ENCODE measurements at regions not wholly inside any gene's neighbourhood (a gene's known extent, or its start where the extent isn't known, plus 50 kb on each side); places are given as distances from the start of the nearest gene placed in this dataset.

DNA sequence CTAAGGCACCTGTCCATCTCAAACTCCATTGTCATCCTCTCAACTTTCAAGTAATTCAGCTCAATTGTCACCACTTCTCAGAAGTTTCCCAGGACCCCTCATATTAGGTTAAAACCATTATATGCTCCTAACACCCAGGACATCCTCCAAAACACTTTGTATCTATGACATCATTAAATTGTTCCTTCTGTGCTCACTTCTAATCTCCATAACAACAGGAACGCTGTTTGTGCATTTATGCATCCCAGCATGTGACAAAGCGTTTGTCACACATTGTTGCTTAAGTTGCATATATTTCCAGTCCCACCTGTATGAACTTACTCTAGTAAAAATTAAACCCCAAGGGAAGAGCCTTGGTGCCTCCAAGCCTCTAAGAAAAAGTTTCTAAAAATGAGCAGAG lies 133.9 kb downstream of the TBX5 start:
- peaks cover 0 to 7% (median 0%) of the 10 kb centered on the region in 4 donors for H3K27me3 ChIP-seq
- FAIRE-seq (no peak), DNase-seq (no peak), ATAC-seq (no peak)
- H3K36me3 ChIP-seq: no peaks in the 10 kb centered on the region
- H3K4me1 ChIP-seq: no peaks in the 10 kb centered on the region
- no peak overlapping the region for H3K4me3 ChIP-seq
- no peak overlapping the region for H3K27ac ChIP-seq
- WGBS, 2 donors: 24 to 29% methylated on average over 2 of the region's 2 CpGs
- intact Hi-C loops (cut with DNase I): no loop called here
- no peak for TF ChIP-seq CTCF (IDR thresholded peaks at IDR 0.05)
- H3K9me3 ChIP-seq: no peaks in the 10 kb centered on the region

- Histone ChIP-seq H3K9me3 (no peaks in the 10 kb centered on the region), H3K27ac (no peak overlapping the region), H3K36me3 (no peaks in the 10 kb centered on the region), H3K27me3 (peaks cover 0 to 7% (median 0%) of the 10 kb centered on the region in 4 donors), H3K4me1 (no peaks in the 10 kb centered on the region), H3K4me3 (no peak overlapping the region)
- no peak for TF ChIP-seq CTCF (IDR thresholded peaks at IDR 0.05)
- ATAC-seq: no peak
- FAIRE-seq: no peak
- intact Hi-C loops (cut with DNase I): no loop called here
- no peak for DNase-seq
- WGBS, 2 donors: 29 to 34% methylated on average over 2 of the region's 2 CpGs
These were observed 136.8 kb downstream of the TBX5 start for GRCh38 chr12:114269153-114269552.

- WGBS, 2 donors: 42 to 50% methylated on average over 1 of the region's 1 CpG
These were observed 139.4 kb downstream of the TBX5 start for GRCh38 chr12:114266536-114266935.

GRCh38 chr12:114265036-114265435 lies 140.9 kb downstream of the TBX5 start:
- no peak for TF ChIP-seq CTCF (IDR thresholded peaks at IDR 0.05)
- Histone ChIP-seq H3K9me3 (no peaks in the 10 kb centered on the region), H3K27ac (no peak overlapping the region), H3K4me1 (no peaks in the 10 kb centered on the region), H3K36me3 (no peaks in the 10 kb centered on the region), H3K27me3 (peaks cover 0 to 1% (median 0%) of the 10 kb centered on the region in 4 donors), H3K4me3 (no peak overlapping the region)
- no peak for FAIRE-seq
- ATAC-seq: peak in 1 of 4 donors; percentile 50
- no peak for DNase-seq
- 40 to 45% methylated on average over 3 of the region's 3 CpGs for WGBS, 2 donors
- intact Hi-C loops (cut with DNase I): no loop called here

More at GRCh38 chr12:114266536-114266935, 139.4 kb downstream of the TBX5 start:
- intact Hi-C loops (cut with DNase I): no loop called here
- TF ChIP-seq CTCF (IDR thresholded peaks at IDR 0.05): no peak
- Histone ChIP-seq H3K4me3 (no peak overlapping the region), H3K36me3 (no peaks in the 10 kb centered on the region), H3K27me3 (peaks cover 0 to 7% (median 0%) of the 10 kb centered on the region in 4 donors), H3K4me1 (no peaks in the 10 kb centered on the region), H3K9me3 (no peaks in the 10 kb centered on the region), H3K27ac (no peak overlapping the region)
- FAIRE-seq: no peak
- ATAC-seq: no peak
- DNase-seq: no peak

GRCh38 chr12:114263056-114263805 lies 142.7 kb downstream of the TBX5 start:
- intact Hi-C loops (cut with DNase I): no loop called here
- H3K36me3 ChIP-seq: no peaks in the 10 kb centered on the region

More at GRCh38 chr12:114263056-114263805, 142.7 kb downstream of the TBX5 start:
- DNase-seq (no peak), ATAC-seq (no peak), FAIRE-seq (no peak)
- 20 to 34% methylated on average over 2 of the region's 2 CpGs for WGBS, 2 donors
- Histone ChIP-seq H3K27me3 (no peaks in the 10 kb centered on the region), H3K27ac (no peak overlapping the region), H3K4me3 (no peak overlapping the region), H3K4me1 (no peaks in the 10 kb centered on the region), H3K9me3 (no peaks in the 10 kb centered on the region)
- TF ChIP-seq CTCF (IDR thresholded peaks at IDR 0.05): no peak
